22Rv1 (cell line): ENCODE measurements at regions not wholly inside any gene's neighbourhood (a gene's known extent, or its start where the extent isn't known, plus 50 kb on each side); places are given as distances from the start of the nearest gene placed in this dataset.

Experiments used
- CTCF ChIP-seq: fragments of 450-650 bp; IDR thresholded peaks from 2 replicates; pipeline ENCODE4 v1.5.1; 2017; ENCODE audit warnings: mild to moderate bottlenecking
- ZFX ChIP-seq: fragments of 450-650 bp; IDR thresholded peaks from 2 replicates; pipeline ENCODE4 v1.6.1; 2017; ENCODE audit warnings: antibody characterized with exemption, borderline replicate concordance

GRCh38 chr13:80656512-80656904 is 315.6 kb upstream of the SPRY2 start:
- TF ChIP-seq CTCF: no peak
- no peak for TF ChIP-seq ZFX
